SK-N-SH (cell line): ENCODE measurements at regions not wholly inside any gene's neighbourhood (a gene's known extent, or its start where the extent isn't known, plus 50 kb on each side); places are given as distances from the start of the nearest gene placed in this dataset.

Experiments
- CTCF ChIA-PET: fragments of 300-600, 350-600 bp; formaldehyde crosslinking; extraction: SDS; loops from one replicate; lab custom pipeline; 2021; lab: Yijun Ruan, JAX
- POLR2A ChIA-PET: fragments of 350-600 bp; sonication (Branson Sonifier 250); formaldehyde crosslinking; extraction: SDS; loops from one replicate; lab custom pipeline; 2020; ENCODE audit warnings: antibody characterized with exemption, inconsistent platforms; lab: Yijun Ruan, JAX
- DNase-seq: peaks from one replicate; pipeline ENCODE4 v3.0.0; 2012
- H2AFZ ChIP-seq: fragments of 200-600 bp; sonication (generic); 2 replicates; pipeline ENCODE4 v1.8.1; 2016; ENCODE audit warnings: antibody characterized with exemption, mild to moderate bottlenecking, low read depth
- H3F3A ChIP-seq: fragments of 200-600 bp; sonication (generic); replicated peaks from 2 replicates; pipeline ENCODE3; 2016; ENCODE audit warnings: antibody characterized with exemption, mild to moderate bottlenecking; ENCODE audit not compliant: insufficient read depth
- H3K27ac ChIP-seq, 2 experiments: fragments of 200-500 bp in 1 of 2; fragments of 200-600 bp in 1 of 2; sonication (Bioruptor generic) in 1 of 2; sonication (generic), shearing (Covaris generic) in 1 of 2; 2 replicates each; pipeline versions ENCODE4 v1.5.1 to v1.6.1; 2014 to 2016; ENCODE audit warnings: low read depth in 2 of 2, inconsistent platforms in 1 of 2, low read length in 1 of 2, mild to moderate bottlenecking in 1 of 2, mixed read lengths in 1 of 2
- H3K27me3 ChIP-seq: fragments of 200-600 bp; sonication (generic), shearing (Covaris generic); 2 replicates; pipeline ENCODE4 v1.6.1; 2016; ENCODE audit warnings: mixed run types; ENCODE audit not compliant: insufficient read depth
- H3K36me3 ChIP-seq, 2 experiments: fragments of 200-500 bp in 1 of 2; fragments of 200-600 bp in 1 of 2; sonication (Bioruptor generic) in 1 of 2; sonication (generic) in 1 of 2; replicated peaks in 1 of 2; 2 replicates each; pipeline versions ENCODE3 to v1.5.1; 2014 to 2016; ENCODE audit warnings: low read length in 1 of 2, mild to moderate bottlenecking in 1 of 2; ENCODE audit not compliant: insufficient read depth in 2 of 2, control insufficient read depth in 1 of 2
- H3K4me1 ChIP-seq, 2 experiments: fragments of 200-500 bp in 1 of 2; fragments of 200-600 bp in 1 of 2; sonication (Bioruptor generic) in 1 of 2; sonication (generic), shearing (Covaris generic) in 1 of 2; 2 replicates each; pipeline versions ENCODE4 v1.5.1 to v1.6.1; 2014 to 2016; ENCODE audit warnings: low read depth in 1 of 2, low read length in 1 of 2, mixed run types in 1 of 2; ENCODE audit not compliant: insufficient read depth in 2 of 2, control insufficient read depth in 1 of 2
- H3K4me2 ChIP-seq: fragments of 200-600 bp; sonication (generic), shearing (Covaris generic); 2 replicates; pipeline ENCODE4 v1.6.1; 2017; ENCODE audit warnings: mixed run types
- H3K4me3 ChIP-seq, 2 experiments: fragments of 200-500 bp in 1 of 2; fragments of 200-600 bp in 1 of 2; sonication (Bioruptor generic) in 1 of 2; sonication (generic), shearing (Covaris generic) in 1 of 2; 2 replicates each; pipeline versions ENCODE4 v1.5.1 to v1.8.1; 2014 to 2016; ENCODE audit warnings: low read depth in 2 of 2, inconsistent platforms in 1 of 2, low read length in 1 of 2, mild to moderate bottlenecking in 1 of 2, mixed read lengths in 1 of 2, moderate library complexity in 1 of 2
- H3K79me2 ChIP-seq: fragments of 200-600 bp; sonication (generic); 2 replicates; pipeline ENCODE4 v1.8.1; 2017; ENCODE audit warnings: mild to moderate bottlenecking; ENCODE audit not compliant: insufficient read depth
- H3K9ac ChIP-seq: fragments of 200-600 bp; sonication (generic); 2 replicates; pipeline ENCODE4 v1.6.1; 2017; ENCODE audit warnings: mixed run types
- H3K9me2 ChIP-seq: fragments of 200-600 bp; sonication (generic); 2 replicates; pipeline ENCODE4 v1.6.1; 2017; ENCODE audit warnings: mixed run types
- H3K9me3 ChIP-seq: fragments of 200-600 bp; sonication (generic); 2 replicates; pipeline ENCODE4 v1.6.1; 2017; ENCODE audit warnings: mixed run types, mild to moderate bottlenecking, moderate library complexity
- H4K20me1 ChIP-seq: fragments of 200-600 bp; sonication (generic); 2 replicates; pipeline ENCODE4 v1.6.1; 2017; ENCODE audit warnings: mild to moderate bottlenecking, mixed run types; ENCODE audit not compliant: insufficient read depth
- EZH2phosphoT487 ChIP-seq: fragments of 200-600 bp; sonication (generic); IDR thresholded peaks from 2 replicates; pipeline ENCODE4 v1.6.1; 2017; ENCODE audit warnings: low read depth, mixed run types, mild to moderate bottlenecking, antibody characterized with exemption, moderate library complexity, borderline replicate concordance
- FOSL2 ChIP-seq: IDR thresholded peaks from 2 replicates; pipeline ENCODE4 v1.4.0; 2012; ENCODE audit warnings: low read depth, mild to moderate bottlenecking, moderate library complexity, borderline replicate concordance
- FOXJ3 ChIP-seq: sonication (generic); formaldehyde crosslinking; IDR thresholded peaks from 2 replicates; pipeline ENCODE4 v1.5.1; 2020; ENCODE audit warnings: mild to moderate bottlenecking, missing genetic modification reagents
- FOXM1 ChIP-seq: IDR thresholded peaks from 2 replicates; pipeline ENCODE4 v1.4.0; 2012; ENCODE audit warnings: low read depth, mild to moderate bottlenecking
- GATA2 ChIP-seq: sonication (generic); formaldehyde crosslinking; IDR thresholded peaks from 2 replicates; pipeline ENCODE4 v1.5.0; 2020; ENCODE audit warnings: mild to moderate bottlenecking, missing genetic modification reagents
- JUND ChIP-seq: IDR thresholded peaks from 2 replicates; pipeline ENCODE4 v1.4.0; 2012
- MXI1 ChIP-seq: IDR thresholded peaks from 2 replicates; pipeline ENCODE4 v1.6.1; 2012; ENCODE audit warnings: mild to moderate bottlenecking, low read depth, low read length, improper control_type of control experiment
- POLR2AphosphoS5 ChIP-seq: IDR thresholded peaks from 2 replicates; pipeline ENCODE4 v1.6.1; 2012; ENCODE audit warnings: low read depth, low read length
- RAD21 ChIP-seq: IDR thresholded peaks from 2 replicates; pipeline ENCODE4 v1.6.1; 2012; ENCODE audit warnings: mild to moderate bottlenecking, low read length
- RXRA ChIP-seq: IDR thresholded peaks from 2 replicates; pipeline ENCODE4 v1.4.0; 2012; ENCODE audit warnings: low read depth, mild to moderate bottlenecking, borderline replicate concordance
- SIN3A ChIP-seq: IDR thresholded peaks from 2 replicates; pipeline ENCODE4 v1.6.1; 2012; ENCODE audit warnings: low read depth, mild to moderate bottlenecking, low read length, moderate library complexity, borderline replicate concordance
- SMC3 ChIP-seq: IDR thresholded peaks from 2 replicates; pipeline ENCODE4 v1.6.1; 2012; ENCODE audit warnings: low read depth, low read length, improper control_type of control experiment
- TCF12 ChIP-seq: IDR thresholded peaks from 2 replicates; pipeline ENCODE4 v1.4.0; 2012
- YY1 ChIP-seq: IDR thresholded peaks from 2 replicates; pipeline ENCODE4 v1.4.0; 2012; ENCODE audit warnings: low read depth, mild to moderate bottlenecking
- WGBS: methylation state at CpG from one replicate; pipeline ENCODE4 v1.1.6; 2017; ENCODE audit warnings: low lambda C conversion rate; 5-methylcytosine and 5-hydroxymethylcytosine counted together
- TF ChIP-seq, protein P1 (sequence below): IDR thresholded peaks from 2 replicates; pipeline ENCODE4; 2012
- TF ChIP-seq, protein P2 (sequence below): IDR thresholded peaks from 2 replicates; pipeline ENCODE4 v1.4.0; 2012; ENCODE audit warnings: low read depth, borderline replicate concordance
- TF ChIP-seq, protein P3 (sequence below): IDR thresholded peaks from 2 replicates; pipeline ENCODE4 v1.4.0; 2012; ENCODE audit warnings: low read depth

DNA sequence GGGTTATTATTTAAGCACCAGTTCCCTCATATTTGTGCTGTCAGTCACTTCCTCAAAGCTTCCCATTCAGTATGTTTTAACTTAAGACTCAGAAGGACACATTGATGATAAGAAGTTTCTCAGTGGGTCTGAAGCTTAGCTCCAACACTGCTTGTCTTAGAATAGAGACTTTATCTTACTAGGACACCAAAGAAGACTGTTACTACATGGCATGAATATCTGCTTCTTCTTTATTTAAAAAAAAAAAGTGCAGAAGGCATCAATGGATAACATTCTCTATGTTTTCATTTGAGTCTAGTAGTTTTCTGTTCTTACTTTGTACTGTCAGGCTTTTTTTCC is 404.2 kb downstream of the DAD1 start (continued):
- no peak for TF ChIP-seq GATA2 (CRISPR knock-in tag)
- TF ChIP-seq, all 33 proteins: peak for 0

DNA sequence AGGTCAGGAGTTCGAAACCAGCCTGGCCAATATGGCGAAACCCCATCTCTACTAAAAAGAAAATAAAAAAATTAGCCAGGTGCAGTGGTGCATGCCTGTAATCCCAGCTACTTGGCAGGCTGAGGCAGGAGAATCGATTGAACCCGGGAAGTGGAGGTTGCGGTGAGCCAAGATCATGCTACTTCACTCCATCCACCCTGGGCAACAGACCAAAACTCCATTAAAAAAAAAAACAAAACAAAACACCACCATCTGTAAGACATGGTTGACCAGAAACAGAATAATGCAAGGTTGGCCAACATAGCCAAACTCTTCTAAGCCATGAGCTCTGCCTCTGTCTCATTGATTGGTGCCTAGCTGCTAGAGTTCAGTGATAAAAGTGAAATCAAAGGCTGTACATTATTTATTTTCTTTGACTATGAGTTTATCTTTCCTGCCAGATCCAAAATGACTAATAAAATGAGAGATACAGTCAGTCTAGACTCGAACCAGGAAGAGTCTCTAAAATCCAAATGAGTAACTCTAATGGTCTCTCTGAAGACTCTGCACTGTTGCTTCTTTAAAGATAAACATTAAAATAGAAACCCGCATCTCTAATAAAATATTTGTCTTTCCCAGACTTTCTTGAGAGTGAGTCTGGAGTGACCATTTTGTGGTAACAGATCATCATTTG is 404.7 kb downstream of the DAD1 start:
- POLR2A ChIA-PET, result interaction anchor here (0.6 kb wide), 1 partner anchor 135 kb away, joined by 4 read pairs; no protein-coding TSS in a partner anchor
- H3K4me1 ChIP-seq, result no peaks in the 10 kb centered on the region
- WGBS, result 3% methylated on average over 7 of the region's 7 CpGs
- H3K9ac ChIP-seq, result no peak overlapping the region
- no peak overlapping the region for H3K4me2 ChIP-seq
- CTCF ChIA-PET, result interaction anchor here (1.3 to 1.4 kb wide), 2 partner anchors 17 to 118 kb away, joined by 3 to 4 read pairs; no protein-coding TSS in a partner anchor
- H3K79me2 ChIP-seq, result no peaks in the 10 kb centered on the region
- H3K4me3 ChIP-seq, result no peak overlapping the region
- no peaks in the 10 kb centered on the region for H3F3A ChIP-seq
- no peaks in the 10 kb centered on the region for H3K27me3 ChIP-seq
- no peak overlapping the region; a peak in 1 of 4 replicates for H3K27ac ChIP-seq
- no peak for DNase-seq
- no peak for TF ChIP-seq SMC3
- no peak overlapping the region for H2AFZ ChIP-seq
- no peaks in the 10 kb centered on the region for H3K36me3 ChIP-seq
- no peaks in the 10 kb centered on the region for H3K9me3 ChIP-seq
- no peaks in the 10 kb centered on the region for H4K20me1 ChIP-seq
- no peaks in the 10 kb centered on the region for H3K9me2 ChIP-seq

DNA sequence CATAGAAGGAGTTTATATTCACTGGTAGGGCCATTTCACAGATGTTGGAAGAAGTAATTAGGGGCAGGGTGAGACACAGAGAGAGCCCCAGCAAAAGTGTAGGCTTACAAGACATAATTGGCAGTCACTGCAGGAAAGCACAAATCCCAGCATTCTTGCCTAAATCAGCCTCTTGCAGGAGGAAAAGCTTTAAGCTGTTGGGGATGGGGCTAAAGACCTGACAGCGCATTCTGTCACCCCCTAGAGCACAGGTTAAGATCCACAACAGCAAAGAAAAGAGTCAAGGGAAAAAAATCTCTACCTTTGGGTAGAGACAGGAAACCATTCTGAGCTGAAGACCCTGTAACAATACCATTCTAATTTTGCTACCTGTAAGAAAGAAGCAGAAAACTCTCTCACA is 409.0 kb downstream of the DAD1 start:
- TF ChIP-seq YY1 (no peak), SMC3 (no peak), RXRA (no peak), FOSL2 (no peak), RAD21 (no peak), FOXJ3 (no peak), TCF12 (no peak), POLR2AphosphoS5 (no peak), JUND (no peak), SIN3A (no peak), MXI1 (no peak), EZH2phosphoT487 (no peak), FOXM1 (no peak)
- TF ChIP-seq, protein P1, sequence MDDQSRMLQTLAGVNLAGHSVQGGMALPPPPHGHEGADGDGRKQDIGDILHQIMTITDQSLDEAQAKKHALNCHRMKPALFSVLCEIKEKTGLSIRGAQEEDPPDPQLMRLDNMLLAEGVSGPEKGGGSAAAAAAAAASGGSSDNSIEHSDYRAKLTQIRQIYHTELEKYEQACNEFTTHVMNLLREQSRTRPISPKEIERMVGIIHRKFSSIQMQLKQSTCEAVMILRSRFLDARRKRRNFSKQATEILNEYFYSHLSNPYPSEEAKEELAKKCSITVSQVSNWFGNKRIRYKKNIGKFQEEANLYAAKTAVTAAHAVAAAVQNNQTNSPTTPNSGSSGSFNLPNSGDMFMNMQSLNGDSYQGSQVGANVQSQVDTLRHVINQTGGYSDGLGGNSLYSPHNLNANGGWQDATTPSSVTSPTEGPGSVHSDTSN, result no peak
- TF ChIP-seq, protein P2, sequence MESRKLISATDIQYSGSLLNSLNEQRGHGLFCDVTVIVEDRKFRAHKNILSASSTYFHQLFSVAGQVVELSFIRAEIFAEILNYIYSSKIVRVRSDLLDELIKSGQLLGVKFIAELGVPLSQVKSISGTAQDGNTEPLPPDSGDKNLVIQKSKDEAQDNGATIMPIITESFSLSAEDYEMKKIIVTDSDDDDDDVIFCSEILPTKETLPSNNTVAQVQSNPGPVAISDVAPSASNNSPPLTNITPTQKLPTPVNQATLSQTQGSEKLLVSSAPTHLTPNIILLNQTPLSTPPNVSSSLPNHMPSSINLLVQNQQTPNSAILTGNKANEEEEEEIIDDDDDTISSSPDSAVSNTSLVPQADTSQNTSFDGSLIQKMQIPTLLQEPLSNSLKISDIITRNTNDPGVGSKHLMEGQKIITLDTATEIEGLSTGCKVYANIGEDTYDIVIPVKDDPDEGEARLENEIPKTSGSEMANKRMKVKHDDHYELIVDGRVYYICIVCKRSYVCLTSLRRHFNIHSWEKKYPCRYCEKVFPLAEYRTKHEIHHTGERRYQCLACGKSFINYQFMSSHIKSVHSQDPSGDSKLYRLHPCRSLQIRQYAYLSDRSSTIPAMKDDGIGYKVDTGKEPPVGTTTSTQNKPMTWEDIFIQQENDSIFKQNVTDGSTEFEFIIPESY, result no peak
- TF ChIP-seq, protein P3, sequence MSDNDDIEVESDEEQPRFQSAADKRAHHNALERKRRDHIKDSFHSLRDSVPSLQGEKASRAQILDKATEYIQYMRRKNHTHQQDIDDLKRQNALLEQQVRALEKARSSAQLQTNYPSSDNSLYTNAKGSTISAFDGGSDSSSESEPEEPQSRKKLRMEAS, result no peak
- TF ChIP-seq, all 33 proteins: peak for 0
- CTCF ChIA-PET, result no interaction called here
- DNase-seq, result no peak

More for the DNA sequence above, 409.0 kb downstream of the DAD1 start:
- H3K9me2 ChIP-seq, result no peaks in the 10 kb centered on the region
- POLR2A ChIA-PET, result no interaction called here
- H3F3A ChIP-seq, result no peaks in the 10 kb centered on the region
- H3K4me3 ChIP-seq, result no peak overlapping the region
- no peaks in the 10 kb centered on the region for H3K4me1 ChIP-seq
- H3K36me3 ChIP-seq, result no peaks in the 10 kb centered on the region
- H3K27ac ChIP-seq, result no peak overlapping the region
- WGBS, result 8% methylated on average over 1 of the region's 1 CpG
- no peaks in the 10 kb centered on the region for H3K27me3 ChIP-seq
- H3K4me2 ChIP-seq, result no peak overlapping the region
- H3K79me2 ChIP-seq, result no peaks in the 10 kb centered on the region
- no peaks in the 10 kb centered on the region for H4K20me1 ChIP-seq
- H3K9me3 ChIP-seq, result no peaks in the 10 kb centered on the region
- no peak overlapping the region for H3K9ac ChIP-seq
- no peak overlapping the region for H2AFZ ChIP-seq
